ENCODE measurements at regions not wholly inside any gene's neighbourhood (a gene's known extent, or its start where the extent isn't known, plus 50 kb on each side); places are given as distances from the start of the nearest gene placed in this dataset.

GRCh38 chr16:65418435-65418834 is 296.6 kb upstream of the CDH11 start:
- no peak overlapping the region for H3K4me3 ChIP-seq (ENCODE audit: low read depth, low read length)
- DNase-seq (ENCODE audit: low read depth): peak; percentile 13
- no peak for TF ChIP-seq CTCF (IDR thresholded peaks at IDR 0.05; ENCODE audit: insufficient read depth, low read length)

- H3K4me3 ChIP-seq (ENCODE audit: low read depth, low read length): no peak overlapping the region
- peak; percentile 6 for DNase-seq (ENCODE audit: low read depth)
- no peak for TF ChIP-seq CTCF (IDR thresholded peaks at IDR 0.05; ENCODE audit: insufficient read depth, low read length)
These were observed 293.6 kb upstream of the CDH11 start for GRCh38 chr16:65415460-65415859.

GRCh38 chr16:65414284-65414984 is 292.6 kb upstream of the CDH11 start:
- H3K4me3 ChIP-seq (ENCODE audit: low read depth, low read length): no peak overlapping the region
- DNase-seq (ENCODE audit: low read depth): peak; percentile 75

GRCh38 chr16:65413861-65414260 is 292.0 kb upstream of the CDH11 start:
- H3K4me3 ChIP-seq (ENCODE audit: low read depth, low read length): no peak overlapping the region
- DNase-seq (ENCODE audit: low read depth): no peak
- no peak for TF ChIP-seq CTCF (IDR thresholded peaks at IDR 0.05; ENCODE audit: insufficient read depth, low read length)

More at GRCh38 chr16:65414284-65414984, 292.6 kb upstream of the CDH11 start:
- TF ChIP-seq CTCF (IDR thresholded peaks at IDR 0.05; ENCODE audit: insufficient read depth, low read length): no peak

GRCh38 chr16:65410801-65411200 is 288.9 kb upstream of the CDH11 start:
- no peak overlapping the region for H3K4me3 ChIP-seq (ENCODE audit: low read depth, low read length)
- no peak for TF ChIP-seq CTCF (IDR thresholded peaks at IDR 0.05; ENCODE audit: insufficient read depth, low read length)
- DNase-seq (ENCODE audit: low read depth): no peak

DNA sequence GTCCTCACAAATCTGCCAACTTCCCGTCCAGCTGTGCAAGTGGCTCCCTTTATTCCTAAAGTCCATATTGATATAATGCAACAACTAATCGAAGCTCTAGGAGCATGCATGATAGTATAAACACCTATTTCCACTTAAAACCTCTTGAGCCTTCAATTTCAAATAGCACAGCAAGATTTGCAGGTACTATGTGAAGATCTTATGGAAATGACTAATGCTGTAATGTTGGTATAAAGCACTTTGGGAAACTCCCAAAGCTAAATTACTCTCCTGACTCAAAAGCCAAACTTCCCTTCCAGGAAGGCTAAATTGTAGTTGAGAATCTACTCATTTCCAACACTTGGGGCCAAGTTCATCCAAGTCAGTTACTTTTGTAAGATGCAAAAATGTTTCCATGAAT is 287.6 kb upstream of the CDH11 start:
- H3K4me3 ChIP-seq (ENCODE audit: low read depth, low read length): no peak overlapping the region
- DNase-seq (ENCODE audit: low read depth): peak; percentile 63
- no peak for TF ChIP-seq CTCF (IDR thresholded peaks at IDR 0.05; ENCODE audit: insufficient read depth, low read length)

GRCh38 chr16:65406933-65407332 is 285.1 kb upstream of the CDH11 start:
- TF ChIP-seq CTCF (IDR thresholded peaks at IDR 0.05; ENCODE audit: insufficient read depth, low read length): no peak
- peak; percentile 10 for DNase-seq (ENCODE audit: low read depth)
- no peak overlapping the region for H3K4me3 ChIP-seq (ENCODE audit: low read depth, low read length)

All from fibroblast of the aortic adventitia (primary cell).